WTC11 (cell line): ENCODE measurements at regions not wholly inside any gene's neighbourhood (a gene's known extent, or its start where the extent isn't known, plus 50 kb on each side); places are given as distances from the start of the nearest gene placed in this dataset.

Experiments
- CREB1 ChIP-seq: sonication (generic); formaldehyde crosslinking; IDR thresholded peaks from 2 replicates; pipeline ENCODE4 v1.8.0; 2023; ENCODE audit warnings: mild to moderate bottlenecking, missing genetic modification reagents
- CTCF ChIP-seq: fragments of 200-600 bp; IDR thresholded peaks from 2 replicates; pipeline ENCODE4 v1.8.0; 2022; ENCODE audit warnings: antibody characterized with exemption
- ELF4 ChIP-seq: sonication (generic); formaldehyde crosslinking; IDR thresholded peaks from 2 replicates; pipeline ENCODE4 v1.8.1; 2022; ENCODE audit warnings: low read depth, mild to moderate bottlenecking, moderate library complexity, missing genetic modification reagents
- RELA ChIP-seq: sonication (generic); formaldehyde crosslinking; IDR thresholded peaks from 2 replicates; pipeline ENCODE4 v1.8.1; 2022; ENCODE audit warnings: missing genetic modification reagents, mild to moderate bottlenecking, borderline replicate concordance
- SOX15 ChIP-seq: fragments of 250-450 bp; sonication (Bioruptor Pico); IDR thresholded peaks from 2 replicates; pipeline ENCODE4 v1.9.0; 2021; ENCODE audit warnings: mild to moderate bottlenecking
- TCF7 ChIP-seq: sonication (generic); formaldehyde crosslinking; IDR thresholded peaks from 2 replicates; pipeline ENCODE4 v1.8.0; 2022; ENCODE audit warnings: mild to moderate bottlenecking, low read depth, missing genetic modification reagents, moderate library complexity
- TEAD1 ChIP-seq: sonication (generic); formaldehyde crosslinking; IDR thresholded peaks from 2 replicates; pipeline ENCODE4 v1.8.0; 2022; ENCODE audit warnings: mild to moderate bottlenecking, missing genetic modification reagents
- ZNF121 ChIP-seq: sonication (generic); formaldehyde crosslinking; IDR thresholded peaks from 2 replicates; pipeline ENCODE4 v1.8.0; 2023; ENCODE audit warnings: missing genetic modification reagents
- ZNF138 ChIP-seq: sonication (generic); formaldehyde crosslinking; conservative IDR thresholded peaks from 2 replicates; pipeline ENCODE4 v1.8.1; 2022; ENCODE audit warnings: mild to moderate bottlenecking, moderate library complexity, missing genetic modification reagents
- ZNF317 ChIP-seq: sonication (generic); formaldehyde crosslinking; IDR thresholded peaks from 2 replicates; pipeline ENCODE4 v1.8.1; 2023; ENCODE audit warnings: low read depth, mild to moderate bottlenecking, moderate library complexity, missing genetic modification reagents, borderline replicate concordance
- TF ChIP-seq, protein P1 (sequence below): sonication (generic); formaldehyde crosslinking; conservative IDR thresholded peaks from 2 replicates; pipeline ENCODE4 v1.8.1; 2022; ENCODE audit warnings: mild to moderate bottlenecking, missing genetic modification reagents
- TF ChIP-seq, protein P2 (sequence below): sonication (generic); formaldehyde crosslinking; IDR thresholded peaks from 2 replicates; pipeline ENCODE4 v1.8.1; 2023; ENCODE audit warnings: mild to moderate bottlenecking, missing genetic modification reagents
- TF ChIP-seq, protein P3 (sequence below): sonication (generic); formaldehyde crosslinking; IDR thresholded peaks from 2 replicates; pipeline ENCODE4 v1.8.0; 2022; ENCODE audit warnings: mild to moderate bottlenecking, missing genetic modification reagents

DNA sequence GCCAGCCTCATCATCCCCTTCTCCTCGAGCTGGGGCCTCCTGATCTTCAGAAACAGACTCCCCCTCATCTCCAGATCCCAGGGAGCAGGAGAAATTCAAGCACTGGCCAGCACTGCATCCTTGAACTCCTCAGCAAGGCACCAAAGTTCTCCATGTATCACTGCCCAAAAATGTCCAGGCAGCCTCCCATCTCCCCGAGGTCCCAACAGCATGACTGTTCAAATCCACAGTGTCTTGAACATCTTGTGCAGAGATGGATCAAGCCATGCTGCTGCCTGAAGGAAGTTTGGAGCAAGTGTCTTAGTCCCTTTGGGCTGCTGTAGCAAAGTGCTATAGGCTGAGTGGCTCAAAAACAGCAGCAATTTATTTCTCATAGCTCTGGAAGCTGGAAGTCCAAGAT lies 115.5 kb upstream of the GALNT17 start:
- TF ChIP-seq CTCF = no peak
- TF ChIP-seq SOX15 (CRISPR knock-in tag) = no peak
- TF ChIP-seq CREB1 (CRISPR knock-in tag) = no peak
- no peak for TF ChIP-seq RELA
- TF ChIP-seq, protein P1, sequence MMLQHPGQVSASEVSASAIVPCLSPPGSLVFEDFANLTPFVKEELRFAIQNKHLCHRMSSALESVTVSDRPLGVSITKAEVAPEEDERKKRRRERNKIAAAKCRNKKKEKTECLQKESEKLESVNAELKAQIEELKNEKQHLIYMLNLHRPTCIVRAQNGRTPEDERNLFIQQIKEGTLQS (CRISPR knock-in tag) = no peak
- no peak for TF ChIP-seq TCF7 (CRISPR knock-in tag)
- TF ChIP-seq, protein P2, sequence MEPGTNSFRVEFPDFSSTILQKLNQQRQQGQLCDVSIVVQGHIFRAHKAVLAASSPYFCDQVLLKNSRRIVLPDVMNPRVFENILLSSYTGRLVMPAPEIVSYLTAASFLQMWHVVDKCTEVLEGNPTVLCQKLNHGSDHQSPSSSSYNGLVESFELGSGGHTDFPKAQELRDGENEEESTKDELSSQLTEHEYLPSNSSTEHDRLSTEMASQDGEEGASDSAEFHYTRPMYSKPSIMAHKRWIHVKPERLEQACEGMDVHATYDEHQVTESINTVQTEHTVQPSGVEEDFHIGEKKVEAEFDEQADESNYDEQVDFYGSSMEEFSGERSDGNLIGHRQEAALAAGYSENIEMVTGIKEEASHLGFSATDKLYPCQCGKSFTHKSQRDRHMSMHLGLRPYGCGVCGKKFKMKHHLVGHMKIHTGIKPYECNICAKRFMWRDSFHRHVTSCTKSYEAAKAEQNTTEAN (CRISPR knock-in tag) = no peak
- TF ChIP-seq ZNF317 (CRISPR knock-in tag) = no peak
- no peak for TF ChIP-seq TEAD1 (CRISPR knock-in tag)
- TF ChIP-seq ELF4 (CRISPR knock-in tag) = no peak
- TF ChIP-seq, protein P3, sequence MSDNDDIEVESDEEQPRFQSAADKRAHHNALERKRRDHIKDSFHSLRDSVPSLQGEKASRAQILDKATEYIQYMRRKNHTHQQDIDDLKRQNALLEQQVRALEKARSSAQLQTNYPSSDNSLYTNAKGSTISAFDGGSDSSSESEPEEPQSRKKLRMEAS (CRISPR knock-in tag) = no peak
- no peak for TF ChIP-seq ZNF138
- no peak for TF ChIP-seq ZNF121 (CRISPR knock-in tag)
